ENCODE measurements at regions not wholly inside any gene's neighbourhood (a gene's known extent, or its start where the extent isn't known, plus 50 kb on each side); places are given as distances from the start of the nearest gene placed in this dataset.

DNA sequence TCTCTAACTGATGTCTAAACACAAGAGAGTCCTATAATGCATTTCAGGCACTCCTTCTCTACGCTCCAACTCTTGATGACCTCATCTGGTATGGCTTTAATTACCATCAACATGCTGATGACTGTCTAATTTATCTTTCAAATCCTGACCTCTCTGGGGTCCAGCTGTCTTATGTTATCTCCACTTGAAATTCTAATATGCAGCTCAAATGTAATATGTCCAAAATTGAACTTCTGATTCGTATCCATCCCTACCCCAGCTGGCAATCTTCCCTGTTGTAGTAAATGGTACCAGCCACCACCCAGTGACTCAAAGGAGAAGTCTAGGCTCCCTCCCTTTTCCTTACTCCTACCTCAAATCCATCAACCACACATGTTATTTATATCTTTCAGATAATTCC lies 288.0 kb upstream of the SLC10A2 start:
- H3K9me3 Mint-ChIP-seq: peaks cover 0 to 25% (median 3%) of the 10 kb centered on the region in 9 donors
- H3K27ac Mint-ChIP-seq: no peak overlapping the region
- no peak overlapping the region for H3K4me3 Mint-ChIP-seq
- no peaks in the 10 kb centered on the region for H3K4me1 Mint-ChIP-seq
- no peak for DNase-seq
- H3K36me3 Mint-ChIP-seq: no peaks in the 10 kb centered on the region
- ATAC-seq: no peak
- POLR2A ChIA-PET: no interaction called here
- peaks cover 0 to 4% (median 0%) of the 10 kb centered on the region in 5 donors for H3K27me3 Mint-ChIP-seq

DNA sequence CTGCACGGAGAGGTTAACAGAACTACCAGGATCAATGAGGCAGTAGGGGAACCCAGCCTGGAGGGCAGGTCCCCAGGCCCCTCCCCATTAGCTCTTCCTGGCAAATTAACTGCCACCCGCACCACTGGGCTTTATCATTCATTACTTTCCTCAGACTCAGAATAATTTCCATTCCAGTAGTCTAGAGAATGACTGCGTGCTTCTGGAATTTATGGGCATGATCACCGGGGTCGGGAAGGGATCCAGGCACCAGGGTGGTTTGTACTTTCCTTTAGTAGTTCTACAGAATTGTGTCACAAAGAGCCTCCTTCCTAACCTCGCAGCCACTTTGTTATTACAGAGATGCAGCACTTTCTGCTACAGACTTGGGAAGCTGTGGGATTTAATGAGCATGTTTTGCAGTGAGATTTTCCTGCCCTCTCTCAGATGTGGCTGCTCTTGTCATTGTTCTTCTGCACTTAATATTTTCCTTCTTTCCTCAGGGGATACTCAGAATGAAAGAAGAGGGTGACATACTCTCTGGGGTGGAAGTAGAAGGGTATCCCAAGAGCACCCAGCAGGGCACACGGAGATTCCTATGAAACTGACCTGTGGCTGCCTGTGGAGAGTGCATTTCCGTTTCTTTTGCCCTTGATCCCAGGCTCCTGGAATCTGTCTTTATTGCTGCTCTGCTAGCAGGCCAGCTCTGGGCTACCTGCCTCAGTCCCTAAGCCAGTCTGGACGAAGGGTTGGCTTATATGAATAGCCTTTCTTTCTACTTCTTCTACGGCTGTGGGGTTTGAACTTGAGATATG lies 285.0 kb upstream of the SLC10A2 start:
- Mint-ChIP-seq H3K9me3 (peaks cover 0 to 25% (median 9%) of the 10 kb centered on the region in 9 donors), H3K4me3 (no peak overlapping the region), H3K27ac (no peak overlapping the region), H3K27me3 (peaks cover 0 to 10% (median 0%) of the 10 kb centered on the region in 5 donors), H3K36me3 (no peaks in the 10 kb centered on the region), H3K4me1 (no peaks in the 10 kb centered on the region)
- no peak for DNase-seq
- no peak for ATAC-seq
- POLR2A ChIA-PET: no interaction called here

DNA sequence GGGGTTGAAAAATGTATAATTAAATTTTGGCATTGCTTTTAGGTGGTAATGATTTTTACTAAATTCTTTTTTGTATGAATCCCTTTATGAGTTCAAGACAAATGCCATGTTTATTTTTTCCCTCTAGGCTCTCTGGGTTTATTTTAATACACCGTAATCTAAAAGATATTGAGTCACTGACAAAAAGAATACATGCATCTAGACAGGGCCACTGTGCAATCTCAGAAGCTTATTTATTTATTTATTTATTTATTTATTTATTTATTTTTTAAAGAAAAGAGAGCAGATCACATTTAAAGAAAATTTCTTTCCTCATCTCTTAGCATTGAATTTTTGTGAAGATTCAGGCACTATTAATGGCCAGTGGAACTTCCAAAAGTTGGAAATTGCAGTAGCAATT lies 283.9 kb upstream of the SLC10A2 start:
- DNase-seq (no peak), ATAC-seq (no peak)
- POLR2A ChIA-PET: no interaction called here
- peaks cover 0 to 15% (median 10%) of the 10 kb centered on the region in 9 donors for H3K9me3 Mint-ChIP-seq
- no peak overlapping the region for H3K27ac Mint-ChIP-seq
- no peaks in the 10 kb centered on the region for H3K36me3 Mint-ChIP-seq
- peaks cover 0 to 10% (median 0%) of the 10 kb centered on the region in 5 donors for H3K27me3 Mint-ChIP-seq
- no peak overlapping the region for H3K4me3 Mint-ChIP-seq
- H3K4me1 Mint-ChIP-seq: no peaks in the 10 kb centered on the region

DNA sequence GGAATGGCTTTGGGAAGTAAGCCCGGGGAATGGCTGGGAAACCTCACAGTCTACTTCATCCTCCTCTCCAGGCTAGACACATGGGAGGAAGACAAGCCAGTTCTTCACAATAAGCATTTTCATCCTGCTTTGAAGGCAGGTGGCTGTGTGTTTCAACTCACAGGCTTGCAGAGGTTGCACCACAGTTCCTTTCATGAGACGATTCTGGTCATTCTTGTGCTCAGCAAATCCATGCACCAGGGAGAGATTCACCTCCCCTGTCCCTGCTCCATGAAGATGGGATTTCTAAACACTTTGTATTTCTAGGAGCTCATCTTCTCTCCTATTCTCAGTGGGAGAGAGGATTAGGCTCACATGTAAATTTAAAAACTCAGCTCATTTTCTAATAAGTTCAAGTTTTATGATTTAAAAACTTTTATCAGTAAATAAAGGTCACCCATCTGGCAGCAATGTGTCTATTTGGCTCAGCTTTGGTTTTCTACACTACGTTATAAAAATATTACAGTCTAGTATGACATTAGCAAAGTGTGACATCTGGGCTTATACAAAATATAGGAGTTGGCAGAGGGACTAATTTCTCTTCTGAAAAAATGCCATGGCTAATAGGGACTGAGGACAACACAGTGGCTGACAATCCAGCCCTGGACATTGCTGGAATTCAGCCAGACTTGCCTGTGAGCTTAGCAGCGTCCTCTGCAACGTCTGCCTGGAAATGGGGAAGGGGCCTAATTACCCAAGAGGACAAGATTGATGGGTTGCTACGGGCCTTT lies 283.2 kb upstream of the SLC10A2 start:
- H3K27me3 Mint-ChIP-seq: peaks cover 0 to 10% (median 0%) of the 10 kb centered on the region in 5 donors
- H3K9me3 Mint-ChIP-seq: peaks cover 6 to 21% (median 14%) of the 10 kb centered on the region in 9 donors
- no peak overlapping the region for H3K4me3 Mint-ChIP-seq
- H3K27ac Mint-ChIP-seq: no peak overlapping the region
- ATAC-seq: no peak
- DNase-seq: no peak
- H3K4me1 Mint-ChIP-seq: no peaks in the 10 kb centered on the region
- no peaks in the 10 kb centered on the region for H3K36me3 Mint-ChIP-seq
- POLR2A ChIA-PET: no interaction called here

DNA sequence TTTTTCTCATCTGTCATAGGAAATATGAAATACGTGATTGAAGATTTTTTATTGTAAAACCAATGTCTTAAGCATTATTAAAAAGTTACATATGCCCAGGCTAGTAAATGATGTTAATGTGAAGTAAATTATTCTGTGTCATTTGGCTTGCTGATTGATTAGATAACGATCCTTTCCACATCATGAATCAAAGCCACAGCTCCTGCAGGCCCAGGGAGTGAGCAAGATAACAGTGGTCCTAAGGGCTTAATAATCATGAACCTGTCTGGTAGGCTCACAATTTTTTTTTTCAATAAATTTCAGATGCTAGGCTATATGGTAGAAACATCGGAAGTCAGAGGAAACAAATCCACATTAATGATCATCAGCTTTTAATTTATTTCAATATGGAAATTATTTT lies 269.0 kb upstream of the SLC10A2 start:
- peaks cover 0 to 7% (median 4%) of the 10 kb centered on the region in 9 donors for H3K9me3 Mint-ChIP-seq

DNA sequence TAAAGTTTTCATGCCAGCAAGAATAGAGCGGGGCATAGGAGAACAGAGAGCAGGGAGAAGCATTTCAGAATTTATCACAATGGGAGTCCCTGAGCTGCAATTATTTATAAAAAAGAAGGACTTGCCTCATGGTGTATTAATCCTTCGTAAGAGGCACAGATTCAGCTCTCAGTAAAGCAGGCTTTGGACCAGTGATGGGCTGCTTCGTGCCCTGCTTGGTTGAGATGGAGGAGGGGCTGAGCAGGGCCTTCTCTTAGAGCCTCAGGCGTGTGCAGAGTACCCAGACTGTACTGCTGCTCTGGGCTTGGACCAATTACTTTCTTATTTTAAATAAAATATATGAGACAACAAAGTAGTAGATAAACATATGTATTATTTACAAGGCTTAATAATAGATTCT lies 265.7 kb upstream of the SLC10A2 start:
- H3K27me3 Mint-ChIP-seq: no peaks in the 10 kb centered on the region
- H3K4me3 Mint-ChIP-seq: no peak overlapping the region
- H3K36me3 Mint-ChIP-seq: no peaks in the 10 kb centered on the region
- DNase-seq: no peak
- POLR2A ChIA-PET: no interaction called here
- peaks cover 0 to 9% (median 4%) of the 10 kb centered on the region in 9 donors for H3K9me3 Mint-ChIP-seq
- no peak for ATAC-seq
- no peaks in the 10 kb centered on the region for H3K4me1 Mint-ChIP-seq
- no peak overlapping the region for H3K27ac Mint-ChIP-seq

More for the DNA sequence above, 269.0 kb upstream of the SLC10A2 start:
- no peak for ATAC-seq
- Mint-ChIP-seq H3K4me1 (no peaks in the 10 kb centered on the region), H3K4me3 (no peak overlapping the region), H3K27me3 (peaks cover 0 to 1% (median 0%) of the 10 kb centered on the region in 5 donors), H3K27ac (no peak overlapping the region), H3K36me3 (no peaks in the 10 kb centered on the region)
- DNase-seq: no peak
- POLR2A ChIA-PET: no interaction called here

DNA sequence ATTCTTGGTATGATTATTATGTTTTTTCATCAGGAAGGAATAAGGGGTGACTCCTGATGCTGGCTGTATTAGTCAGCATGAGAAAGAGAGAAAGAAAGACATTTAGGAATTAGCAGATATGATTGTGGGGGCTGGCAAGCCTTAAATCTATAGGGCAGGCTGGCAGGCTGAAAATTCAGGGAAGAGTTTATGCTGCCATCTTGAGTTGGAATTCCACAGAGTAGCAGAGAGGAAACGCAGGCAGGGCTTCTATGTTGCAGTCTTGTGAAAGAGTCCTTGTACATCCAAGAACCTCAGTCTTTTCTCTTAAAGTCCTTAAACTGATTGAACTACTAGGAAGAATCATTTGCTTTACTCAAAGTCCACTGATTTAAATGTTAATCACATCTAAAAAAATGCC lies 262.7 kb upstream of the SLC10A2 start:
- Mint-ChIP-seq H3K27ac (no peak overlapping the region), H3K27me3 (no peaks in the 10 kb centered on the region), H3K9me3 (peaks cover 0 to 16% (median 4%) of the 10 kb centered on the region in 9 donors), H3K36me3 (no peaks in the 10 kb centered on the region), H3K4me1 (no peaks in the 10 kb centered on the region), H3K4me3 (no peak overlapping the region)
- DNase-seq (no peak), ATAC-seq (no peak)
- POLR2A ChIA-PET: no interaction called here

DNA sequence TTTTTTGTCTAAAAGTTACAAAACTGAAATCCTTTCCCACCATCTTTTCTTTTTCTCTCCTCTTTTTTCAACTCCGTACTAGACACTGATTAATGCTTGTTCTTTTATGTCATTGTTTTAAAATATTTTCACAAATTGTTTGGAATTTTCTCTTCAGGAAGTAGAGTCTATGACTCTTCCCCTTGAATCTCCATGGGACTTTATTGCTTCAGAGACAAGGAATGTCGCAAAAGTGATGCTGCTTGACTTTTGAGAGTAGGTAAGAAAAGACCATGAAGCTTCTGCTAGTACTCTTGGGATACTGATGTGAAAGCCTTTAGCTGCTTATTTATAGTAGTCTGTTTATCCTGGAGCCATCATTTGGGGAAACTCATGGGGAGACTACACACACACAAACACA lies 260.1 kb upstream of the SLC10A2 start:
- H3K9me3 Mint-ChIP-seq: peaks cover 0 to 15% (median 6%) of the 10 kb centered on the region in 9 donors
- no peaks in the 10 kb centered on the region for H3K27me3 Mint-ChIP-seq
- POLR2A ChIA-PET: no interaction called here
- DNase-seq: no peak
- ATAC-seq: no peak
- no peak overlapping the region for H3K4me3 Mint-ChIP-seq
- no peak overlapping the region for H3K27ac Mint-ChIP-seq
- H3K4me1 Mint-ChIP-seq: no peaks in the 10 kb centered on the region
- H3K36me3 Mint-ChIP-seq: no peaks in the 10 kb centered on the region

DNA sequence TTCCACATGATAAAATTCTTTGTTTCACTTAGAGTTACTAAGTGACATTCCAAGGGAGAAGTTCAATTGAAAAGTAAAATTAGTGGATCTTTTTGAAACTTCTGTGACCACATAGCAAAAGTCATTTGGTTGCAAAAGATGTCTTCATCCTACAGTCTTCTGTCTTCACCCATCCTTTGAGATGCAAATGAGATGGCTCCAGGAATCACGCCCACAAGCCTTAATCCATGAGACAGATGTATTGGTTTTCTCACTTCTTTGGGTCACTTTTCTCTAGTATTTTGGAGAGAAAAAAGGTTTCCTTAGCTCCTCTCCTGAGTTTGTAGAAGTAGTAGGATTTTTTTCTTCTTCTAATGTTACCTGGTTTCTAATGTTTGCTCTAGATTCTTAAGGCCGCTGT lies 259.5 kb upstream of the SLC10A2 start:
- H3K4me1 Mint-ChIP-seq: no peaks in the 10 kb centered on the region
- no peak overlapping the region for H3K27ac Mint-ChIP-seq
- POLR2A ChIA-PET: no interaction called here
- no peak overlapping the region for H3K4me3 Mint-ChIP-seq
- ATAC-seq (no peak), DNase-seq (no peak)
- H3K27me3 Mint-ChIP-seq: no peaks in the 10 kb centered on the region
- no peaks in the 10 kb centered on the region for H3K36me3 Mint-ChIP-seq
- H3K9me3 Mint-ChIP-seq: peaks cover 0 to 15% (median 6%) of the 10 kb centered on the region in 9 donors

DNA sequence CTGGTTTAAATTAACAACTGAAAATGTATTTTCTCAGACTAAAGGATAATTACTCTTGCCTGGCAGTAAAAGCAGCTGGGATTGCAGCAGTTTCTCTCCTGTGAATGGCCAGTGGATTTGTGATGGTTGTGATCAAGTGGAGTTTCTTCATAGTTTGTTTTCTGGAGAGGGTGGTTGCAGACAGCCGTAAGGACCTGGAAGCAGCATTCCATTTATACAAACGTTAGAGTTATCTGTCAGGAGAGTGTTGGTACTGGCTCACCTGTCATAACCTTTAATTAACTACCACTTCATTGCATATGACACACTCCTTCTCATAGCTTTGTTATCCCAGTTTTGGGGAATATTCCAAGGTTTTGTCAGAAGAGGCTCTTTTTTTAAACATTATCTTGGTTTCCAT lies 258.4 kb upstream of the SLC10A2 start:
- Mint-ChIP-seq H3K36me3 (no peaks in the 10 kb centered on the region), H3K4me3 (no peak overlapping the region), H3K4me1 (no peaks in the 10 kb centered on the region), H3K9me3 (peaks cover 0 to 15% (median 6%) of the 10 kb centered on the region in 9 donors), H3K27ac (no peak overlapping the region), H3K27me3 (no peaks in the 10 kb centered on the region)
- ATAC-seq (no peak), DNase-seq (no peak)
- POLR2A ChIA-PET: no interaction called here

DNA sequence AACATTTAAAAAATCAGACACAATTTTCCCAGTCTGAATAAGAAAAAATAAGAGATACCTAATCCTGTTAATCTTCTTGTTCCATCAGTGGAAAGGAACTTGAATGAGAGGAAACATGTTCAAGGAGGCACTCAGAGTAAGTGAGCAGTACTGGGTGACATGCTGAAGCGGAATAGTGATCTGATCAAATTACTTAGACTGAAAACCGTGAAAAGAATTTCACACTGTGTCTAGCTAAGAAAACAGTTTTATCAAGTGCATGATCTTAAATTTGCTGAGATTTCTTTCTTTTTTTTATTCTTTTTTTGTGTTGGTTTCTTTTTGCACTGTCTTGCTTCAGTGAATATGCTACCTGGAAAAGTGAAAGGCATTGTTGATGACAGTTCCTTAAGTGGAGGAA lies 249.5 kb upstream of the SLC10A2 start:
- no peak overlapping the region for H3K4me3 Mint-ChIP-seq
- H3K36me3 Mint-ChIP-seq: no peaks in the 10 kb centered on the region
- H3K27ac Mint-ChIP-seq: no peak overlapping the region
- POLR2A ChIA-PET: no interaction called here
- ATAC-seq: no peak
- no peaks in the 10 kb centered on the region for H3K4me1 Mint-ChIP-seq
- peaks cover 0 to 16% (median 0%) of the 10 kb centered on the region in 9 donors for H3K9me3 Mint-ChIP-seq
- peaks cover 0 to 2% (median 0%) of the 10 kb centered on the region in 5 donors for H3K27me3 Mint-ChIP-seq
- no peak for DNase-seq

DNA sequence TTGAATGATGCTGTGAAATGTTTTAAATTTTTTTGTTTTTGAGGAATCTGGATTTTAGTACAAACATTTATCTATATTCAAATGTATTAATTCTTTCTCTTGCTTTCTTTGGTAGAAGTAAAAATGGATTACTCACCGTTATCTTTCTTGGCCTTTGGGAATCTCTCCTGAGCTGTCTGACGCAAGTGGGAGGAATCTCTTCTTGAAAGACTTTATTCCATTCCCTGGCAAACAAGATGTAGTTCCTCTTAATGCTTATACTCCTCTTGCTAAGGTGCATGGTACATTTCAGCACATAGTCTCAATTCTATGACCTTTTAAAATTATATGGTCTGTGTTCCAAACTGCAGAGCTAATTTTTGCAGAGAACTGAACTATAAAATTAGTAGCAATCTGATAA lies 246.2 kb upstream of the SLC10A2 start:
- Mint-ChIP-seq H3K4me1 (no peaks in the 10 kb centered on the region), H3K27ac (no peak overlapping the region), H3K27me3 (no peaks in the 10 kb centered on the region), H3K4me3 (no peak overlapping the region), H3K36me3 (no peaks in the 10 kb centered on the region), H3K9me3 (peaks cover 0 to 24% (median 2%) of the 10 kb centered on the region in 9 donors)
- no peak for DNase-seq
- POLR2A ChIA-PET: no interaction called here
- no peak for ATAC-seq

DNA sequence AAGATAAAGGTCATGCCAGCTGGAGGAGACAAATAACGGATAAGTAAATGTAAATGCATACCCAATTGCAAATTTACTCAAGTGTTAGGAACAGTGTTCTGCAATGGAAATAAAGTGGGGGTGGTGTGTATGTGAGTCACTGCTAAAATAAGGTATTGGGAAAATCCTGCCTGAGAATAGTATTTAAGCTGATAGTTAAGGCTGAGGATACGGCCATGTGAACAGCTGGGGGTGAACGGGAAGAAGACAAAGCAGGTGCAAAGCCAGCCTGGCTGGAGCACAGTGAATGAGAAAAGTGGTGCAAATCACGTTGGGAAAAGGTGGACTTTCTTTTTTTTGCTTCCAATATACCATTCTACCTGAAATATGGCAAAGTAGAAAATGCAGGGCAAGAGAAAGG lies 242.4 kb upstream of the SLC10A2 start:
- H3K27ac Mint-ChIP-seq: no peak overlapping the region
- H3K4me1 Mint-ChIP-seq: no peaks in the 10 kb centered on the region
- POLR2A ChIA-PET: no interaction called here
- H3K4me3 Mint-ChIP-seq: no peak overlapping the region
- H3K9me3 Mint-ChIP-seq: peaks cover 0 to 24% (median 2%) of the 10 kb centered on the region in 9 donors
- no peaks in the 10 kb centered on the region for H3K27me3 Mint-ChIP-seq
- DNase-seq (no peak), ATAC-seq (no peak)
- no peaks in the 10 kb centered on the region for H3K36me3 Mint-ChIP-seq

All from naive thymus-derived CD8-positive, alpha-beta T cell (primary cell).